ENCODE measurements at regions not wholly inside any gene's neighbourhood (a gene's known extent, or its start where the extent isn't known, plus 50 kb on each side); places are given as distances from the start of the nearest gene placed in this dataset.

GRCh38 chr9:28413471-28413870 is 840.2 kb upstream of the C9orf72 start:
- TF ChIP-seq CTCF (IDR thresholded peaks at IDR 0.05; ENCODE audit: insufficient read depth, missing control alignments) = no peak
- FAIRE-seq = no peak
- DNase-seq (ENCODE audit: insufficient read length, low spot score) = no peak

GRCh38 chr9:28423255-28423654 is 850.0 kb upstream of the C9orf72 start:
- no peak for TF ChIP-seq CTCF (IDR thresholded peaks at IDR 0.05; ENCODE audit: insufficient read depth, missing control alignments)
- FAIRE-seq = no peak
- no peak for DNase-seq (ENCODE audit: insufficient read length, low spot score)

- TF ChIP-seq CTCF (IDR thresholded peaks at IDR 0.05; ENCODE audit: insufficient read depth, missing control alignments) = no peak
- DNase-seq (ENCODE audit: insufficient read length, low spot score) (no peak), FAIRE-seq (no peak)
Measured at GRCh38 chr9:28435456-28435855, 862.2 kb upstream of the C9orf72 start.

- FAIRE-seq (no peak), DNase-seq (ENCODE audit: insufficient read length, low spot score) (no peak)
- no peak for TF ChIP-seq CTCF (IDR thresholded peaks at IDR 0.05; ENCODE audit: insufficient read depth, missing control alignments)
Measured at GRCh38 chr9:28439688-28440087, 866.4 kb upstream of the C9orf72 start.

- no peak for TF ChIP-seq CTCF (IDR thresholded peaks at IDR 0.05; ENCODE audit: insufficient read depth, missing control alignments)
- FAIRE-seq (no peak), DNase-seq (ENCODE audit: insufficient read length, low spot score) (no peak)
Measured at GRCh38 chr9:28443461-28443860, 870.2 kb upstream of the C9orf72 start.

GRCh38 chr9:28444637-28445036 is 871.4 kb upstream of the C9orf72 start:
- no peak for TF ChIP-seq CTCF (IDR thresholded peaks at IDR 0.05; ENCODE audit: insufficient read depth, missing control alignments)
- DNase-seq (ENCODE audit: insufficient read length, low spot score) (no peak), FAIRE-seq (no peak)

- DNase-seq (ENCODE audit: insufficient read length, low spot score) (no peak), FAIRE-seq (peak; percentile 56)
- no peak for TF ChIP-seq CTCF (IDR thresholded peaks at IDR 0.05; ENCODE audit: insufficient read depth, missing control alignments)
Measured at GRCh38 chr9:28445211-28445610, 871.9 kb upstream of the C9orf72 start.

All from D721Med (cell line).